ENCODE measurements at regions not wholly inside any gene's neighbourhood (a gene's known extent, or its start where the extent isn't known, plus 50 kb on each side); places are given as distances from the start of the nearest gene placed in this dataset.

DNA sequence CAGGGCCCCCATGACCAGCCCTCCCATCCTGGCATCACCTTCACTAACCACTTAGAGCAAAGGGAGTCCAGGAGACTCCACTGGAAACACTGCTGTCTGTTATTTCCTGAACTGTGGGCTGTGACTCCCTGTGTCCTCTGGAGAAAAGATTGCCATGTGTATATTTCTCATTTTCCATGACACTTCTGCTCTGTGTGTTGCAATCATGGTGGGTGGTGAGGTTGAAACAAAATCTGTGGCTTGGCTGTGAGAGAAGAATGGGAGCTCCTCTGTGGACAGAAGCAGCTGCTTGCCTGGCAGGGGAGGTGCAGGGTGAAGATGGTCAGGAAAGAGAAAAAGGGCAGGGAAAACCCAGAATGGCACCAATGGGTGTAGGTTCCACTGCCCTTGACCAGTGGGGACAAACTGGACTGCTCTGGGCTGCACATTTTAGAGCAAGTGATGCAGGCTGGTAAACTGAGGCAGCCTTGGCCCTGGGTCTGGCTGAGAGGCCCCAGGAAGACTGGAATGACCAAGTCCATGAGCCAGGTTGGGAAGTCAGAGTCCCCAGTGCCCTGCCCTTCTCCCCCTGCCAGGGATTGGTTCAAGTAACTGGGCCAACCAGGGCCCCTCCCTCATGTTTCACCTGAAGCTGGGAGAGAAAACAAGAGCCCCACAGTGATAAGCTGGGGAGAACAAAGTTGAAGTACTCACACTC, 314.3 kb downstream of the C16orf95 start:
- TF ChIP-seq, protein P1, sequence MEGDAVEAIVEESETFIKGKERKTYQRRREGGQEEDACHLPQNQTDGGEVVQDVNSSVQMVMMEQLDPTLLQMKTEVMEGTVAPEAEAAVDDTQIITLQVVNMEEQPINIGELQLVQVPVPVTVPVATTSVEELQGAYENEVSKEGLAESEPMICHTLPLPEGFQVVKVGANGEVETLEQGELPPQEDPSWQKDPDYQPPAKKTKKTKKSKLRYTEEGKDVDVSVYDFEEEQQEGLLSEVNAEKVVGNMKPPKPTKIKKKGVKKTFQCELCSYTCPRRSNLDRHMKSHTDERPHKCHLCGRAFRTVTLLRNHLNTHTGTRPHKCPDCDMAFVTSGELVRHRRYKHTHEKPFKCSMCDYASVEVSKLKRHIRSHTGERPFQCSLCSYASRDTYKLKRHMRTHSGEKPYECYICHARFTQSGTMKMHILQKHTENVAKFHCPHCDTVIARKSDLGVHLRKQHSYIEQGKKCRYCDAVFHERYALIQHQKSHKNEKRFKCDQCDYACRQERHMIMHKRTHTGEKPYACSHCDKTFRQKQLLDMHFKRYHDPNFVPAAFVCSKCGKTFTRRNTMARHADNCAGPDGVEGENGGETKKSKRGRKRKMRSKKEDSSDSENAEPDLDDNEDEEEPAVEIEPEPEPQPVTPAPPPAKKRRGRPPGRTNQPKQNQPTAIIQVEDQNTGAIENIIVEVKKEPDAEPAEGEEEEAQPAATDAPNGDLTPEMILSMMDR (IDR thresholded peaks at IDR 0.05; ENCODE audit: insufficient read depth, low read depth, low read length, missing control alignments), result no peak
- H3K4me3 ChIP-seq (ENCODE audit: low read depth, low read length), result no peak overlapping the region
- DNase-seq (ENCODE audit: low read depth), result no peak

DNA sequence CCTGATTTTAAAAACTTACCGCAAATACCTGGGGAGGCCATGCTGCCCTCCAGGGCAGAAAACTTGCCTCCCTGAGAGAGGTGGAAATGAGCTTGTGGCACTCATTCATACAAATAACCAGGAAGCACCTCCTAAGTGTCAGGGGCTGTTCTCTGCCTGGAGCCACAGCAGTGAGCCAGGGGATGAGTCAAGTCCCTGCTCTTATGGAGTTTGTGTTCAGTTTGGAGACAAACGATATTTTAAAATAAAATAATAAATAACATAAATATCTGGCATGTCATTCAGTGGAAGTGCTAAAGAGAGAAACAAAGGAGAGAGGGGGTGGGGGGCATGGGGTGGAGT, 313.8 kb downstream of the C16orf95 start:
- TF ChIP-seq, protein P1 (IDR thresholded peaks at IDR 0.05; ENCODE audit: insufficient read depth, low read depth, low read length, missing control alignments), result no peak
- DNase-seq (ENCODE audit: low read depth), result no peak
- no peak overlapping the region for H3K4me3 ChIP-seq (ENCODE audit: low read depth, low read length)

DNA sequence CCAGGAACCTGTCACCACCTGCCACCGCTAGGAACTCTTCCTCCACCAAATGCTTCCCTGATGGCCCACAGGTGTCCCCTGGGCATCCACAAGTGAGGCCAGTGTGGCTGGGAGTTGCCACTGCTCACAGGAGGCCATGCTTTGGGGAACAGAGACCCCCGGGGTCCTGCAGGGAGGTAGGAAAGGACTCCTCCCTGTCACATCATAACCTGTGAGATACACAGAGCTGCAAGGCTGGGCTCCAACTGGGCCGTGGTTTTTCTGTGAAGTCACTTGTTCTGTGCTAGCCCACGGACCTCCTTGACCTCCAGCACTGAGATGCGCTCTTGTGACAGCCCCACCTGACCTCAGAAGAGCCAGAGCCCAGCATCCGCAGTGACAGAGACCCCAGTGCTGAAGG, 311.2 kb downstream of the C16orf95 start:
- DNase-seq (ENCODE audit: low read depth), result no peak

DNA sequence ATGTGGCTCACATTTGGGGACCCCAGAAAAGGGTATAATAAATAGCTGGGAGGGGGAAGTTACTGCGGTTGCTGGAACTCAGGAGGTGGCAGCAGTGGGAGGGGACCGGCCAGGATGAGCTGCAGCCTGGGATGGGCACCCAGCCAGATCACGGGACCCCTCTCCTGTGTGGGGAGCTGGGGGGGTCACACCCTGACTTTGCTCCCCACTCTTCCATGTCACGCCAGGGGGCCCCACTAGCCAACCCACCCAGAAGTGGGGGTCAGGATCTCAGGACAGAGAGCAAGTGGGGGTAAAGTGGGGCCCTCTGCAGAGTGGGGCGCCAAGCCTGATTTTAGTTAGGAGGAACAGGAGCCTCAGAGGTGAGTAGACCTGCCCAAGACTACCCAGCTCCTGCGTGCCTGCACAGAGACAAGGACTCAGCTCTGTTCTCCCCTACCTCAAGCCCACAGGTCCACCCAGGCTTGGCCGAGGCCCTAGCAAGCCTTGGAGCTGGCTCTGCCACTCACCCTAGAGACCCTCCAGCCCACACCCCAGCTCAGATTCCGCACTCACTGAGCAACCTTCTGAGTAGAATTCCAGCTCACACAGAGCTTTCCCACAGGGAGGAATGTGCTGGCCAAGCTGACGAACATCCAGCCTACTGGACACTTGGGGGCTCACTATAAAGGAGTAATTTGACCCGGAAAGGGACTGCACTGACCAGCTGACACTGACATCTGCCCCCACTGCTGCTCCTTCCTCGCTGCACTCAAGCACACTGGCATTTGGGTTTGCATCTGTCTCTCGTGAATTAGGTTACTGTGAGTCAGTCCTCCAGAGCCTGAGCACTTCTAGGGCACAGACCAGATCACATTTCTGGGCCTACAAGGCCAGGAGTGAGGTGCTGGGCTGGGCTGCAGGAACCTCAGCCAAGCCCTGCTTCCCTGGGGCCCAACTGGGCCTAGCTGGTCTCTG, 310.1 kb downstream of the C16orf95 start:
- no peak overlapping the region for H3K4me3 ChIP-seq (ENCODE audit: low read depth, low read length)
- TF ChIP-seq, protein P1 (IDR thresholded peaks at IDR 0.05; ENCODE audit: insufficient read depth, low read depth, low read length, missing control alignments), result no peak
- no peak for DNase-seq (ENCODE audit: low read depth)

More for the DNA sequence above, 311.2 kb downstream of the C16orf95 start:
- TF ChIP-seq, protein P1 (IDR thresholded peaks at IDR 0.05; ENCODE audit: insufficient read depth, low read depth, low read length, missing control alignments), result no peak
- no peak overlapping the region for H3K4me3 ChIP-seq (ENCODE audit: low read depth, low read length)

DNA sequence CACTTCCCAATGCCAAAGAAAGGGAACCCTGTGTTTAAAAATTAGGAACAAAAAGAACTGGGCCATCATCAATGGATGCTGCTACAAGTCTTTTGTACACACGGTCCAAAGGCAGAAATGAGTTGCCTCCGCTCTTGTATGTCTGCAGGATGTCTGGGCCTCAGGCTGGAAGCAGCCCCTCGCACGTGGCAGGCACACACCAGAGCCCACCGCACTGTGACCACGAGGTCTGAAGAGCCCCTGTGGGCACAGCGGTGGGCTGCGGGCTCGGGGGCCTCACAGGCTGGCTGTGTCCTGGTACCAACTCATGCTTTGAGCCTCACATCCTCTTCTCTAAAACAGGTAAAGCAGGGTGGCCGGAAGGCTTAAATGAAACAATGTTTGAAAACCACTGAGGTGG, 309.3 kb downstream of the C16orf95 start:
- TF ChIP-seq, protein P1 (IDR thresholded peaks at IDR 0.05; ENCODE audit: insufficient read depth, low read depth, low read length, missing control alignments), result no peak
- H3K4me3 ChIP-seq (ENCODE audit: low read depth, low read length), result no peak overlapping the region
- no peak for DNase-seq (ENCODE audit: low read depth)

DNA sequence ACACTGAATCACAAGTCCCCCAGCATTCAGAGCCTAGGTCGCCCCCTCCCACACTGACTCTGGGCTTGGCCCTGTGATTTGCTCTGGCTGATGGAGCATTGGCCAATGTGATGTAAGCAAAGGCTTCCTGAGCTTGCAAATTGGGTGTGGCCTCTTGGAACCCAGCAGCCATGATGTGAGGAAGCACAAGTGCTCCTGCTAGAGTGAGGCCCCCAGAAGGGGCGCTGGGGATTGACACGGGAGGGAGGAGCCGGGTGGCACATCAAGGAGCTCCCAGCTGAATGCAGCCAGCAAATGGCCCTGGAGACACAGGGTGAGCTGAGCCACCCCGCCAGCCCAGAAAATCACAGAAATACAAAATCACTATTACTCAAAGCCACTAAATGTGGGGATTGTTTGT, 308.5 kb downstream of the C16orf95 start:
- H3K4me3 ChIP-seq (ENCODE audit: low read depth, low read length), result no peak overlapping the region
- no peak for DNase-seq (ENCODE audit: low read depth)
- TF ChIP-seq, protein P1 (IDR thresholded peaks at IDR 0.05; ENCODE audit: insufficient read depth, low read depth, low read length, missing control alignments), result no peak

Data from GM12865 (cell line).